ENCODE measurements at regions not wholly inside any gene's neighbourhood (a gene's known extent, or its start where the extent isn't known, plus 50 kb on each side); places are given as distances from the start of the nearest gene placed in this dataset.
"Not testable (repeated sequence)": the region's sequence is repeated elsewhere in the genome, so short reads cannot be mapped to it uniquely, and the experiment has no call there.

DNA sequence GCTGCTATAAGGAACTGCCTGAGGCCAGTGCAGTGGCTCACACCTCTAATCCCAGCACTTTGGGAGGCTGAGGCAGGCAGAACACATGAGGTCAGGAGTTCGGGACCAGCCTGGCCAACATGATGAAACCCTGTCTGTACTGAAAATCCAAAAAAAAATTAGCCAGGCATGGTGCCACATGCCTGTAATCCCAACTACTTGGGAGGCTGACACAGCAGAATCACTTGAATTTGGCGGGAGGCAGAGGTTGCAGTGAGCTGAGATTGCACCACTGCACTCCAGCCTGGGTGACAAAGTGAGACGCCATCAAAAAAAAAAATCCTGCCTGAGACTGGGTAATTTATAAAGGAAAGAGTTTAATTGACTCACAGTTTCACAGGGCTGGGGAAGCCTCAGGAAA lies 247.1 kb upstream of the GHR start:
- TF ChIP-seq, protein P1, sequence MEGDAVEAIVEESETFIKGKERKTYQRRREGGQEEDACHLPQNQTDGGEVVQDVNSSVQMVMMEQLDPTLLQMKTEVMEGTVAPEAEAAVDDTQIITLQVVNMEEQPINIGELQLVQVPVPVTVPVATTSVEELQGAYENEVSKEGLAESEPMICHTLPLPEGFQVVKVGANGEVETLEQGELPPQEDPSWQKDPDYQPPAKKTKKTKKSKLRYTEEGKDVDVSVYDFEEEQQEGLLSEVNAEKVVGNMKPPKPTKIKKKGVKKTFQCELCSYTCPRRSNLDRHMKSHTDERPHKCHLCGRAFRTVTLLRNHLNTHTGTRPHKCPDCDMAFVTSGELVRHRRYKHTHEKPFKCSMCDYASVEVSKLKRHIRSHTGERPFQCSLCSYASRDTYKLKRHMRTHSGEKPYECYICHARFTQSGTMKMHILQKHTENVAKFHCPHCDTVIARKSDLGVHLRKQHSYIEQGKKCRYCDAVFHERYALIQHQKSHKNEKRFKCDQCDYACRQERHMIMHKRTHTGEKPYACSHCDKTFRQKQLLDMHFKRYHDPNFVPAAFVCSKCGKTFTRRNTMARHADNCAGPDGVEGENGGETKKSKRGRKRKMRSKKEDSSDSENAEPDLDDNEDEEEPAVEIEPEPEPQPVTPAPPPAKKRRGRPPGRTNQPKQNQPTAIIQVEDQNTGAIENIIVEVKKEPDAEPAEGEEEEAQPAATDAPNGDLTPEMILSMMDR (IDR thresholded peaks at IDR 0.05; ENCODE audit: low read depth, low read length, missing input control), result not testable (repeated sequence)
- not testable (repeated sequence) for TF ChIP-seq RAD21, YY1, RXRA (IDR thresholded peaks at IDR 0.05)
- TF ChIP-seq, protein P2, sequence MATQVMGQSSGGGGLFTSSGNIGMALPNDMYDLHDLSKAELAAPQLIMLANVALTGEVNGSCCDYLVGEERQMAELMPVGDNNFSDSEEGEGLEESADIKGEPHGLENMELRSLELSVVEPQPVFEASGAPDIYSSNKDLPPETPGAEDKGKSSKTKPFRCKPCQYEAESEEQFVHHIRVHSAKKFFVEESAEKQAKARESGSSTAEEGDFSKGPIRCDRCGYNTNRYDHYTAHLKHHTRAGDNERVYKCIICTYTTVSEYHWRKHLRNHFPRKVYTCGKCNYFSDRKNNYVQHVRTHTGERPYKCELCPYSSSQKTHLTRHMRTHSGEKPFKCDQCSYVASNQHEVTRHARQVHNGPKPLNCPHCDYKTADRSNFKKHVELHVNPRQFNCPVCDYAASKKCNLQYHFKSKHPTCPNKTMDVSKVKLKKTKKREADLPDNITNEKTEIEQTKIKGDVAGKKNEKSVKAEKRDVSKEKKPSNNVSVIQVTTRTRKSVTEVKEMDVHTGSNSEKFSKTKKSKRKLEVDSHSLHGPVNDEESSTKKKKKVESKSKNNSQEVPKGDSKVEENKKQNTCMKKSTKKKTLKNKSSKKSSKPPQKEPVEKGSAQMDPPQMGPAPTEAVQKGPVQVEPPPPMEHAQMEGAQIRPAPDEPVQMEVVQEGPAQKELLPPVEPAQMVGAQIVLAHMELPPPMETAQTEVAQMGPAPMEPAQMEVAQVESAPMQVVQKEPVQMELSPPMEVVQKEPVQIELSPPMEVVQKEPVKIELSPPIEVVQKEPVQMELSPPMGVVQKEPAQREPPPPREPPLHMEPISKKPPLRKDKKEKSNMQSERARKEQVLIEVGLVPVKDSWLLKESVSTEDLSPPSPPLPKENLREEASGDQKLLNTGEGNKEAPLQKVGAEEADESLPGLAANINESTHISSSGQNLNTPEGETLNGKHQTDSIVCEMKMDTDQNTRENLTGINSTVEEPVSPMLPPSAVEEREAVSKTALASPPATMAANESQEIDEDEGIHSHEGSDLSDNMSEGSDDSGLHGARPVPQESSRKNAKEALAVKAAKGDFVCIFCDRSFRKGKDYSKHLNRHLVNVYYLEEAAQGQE (IDR thresholded peaks at IDR 0.05), result not testable (repeated sequence)
- TF ChIP-seq, protein P3, sequence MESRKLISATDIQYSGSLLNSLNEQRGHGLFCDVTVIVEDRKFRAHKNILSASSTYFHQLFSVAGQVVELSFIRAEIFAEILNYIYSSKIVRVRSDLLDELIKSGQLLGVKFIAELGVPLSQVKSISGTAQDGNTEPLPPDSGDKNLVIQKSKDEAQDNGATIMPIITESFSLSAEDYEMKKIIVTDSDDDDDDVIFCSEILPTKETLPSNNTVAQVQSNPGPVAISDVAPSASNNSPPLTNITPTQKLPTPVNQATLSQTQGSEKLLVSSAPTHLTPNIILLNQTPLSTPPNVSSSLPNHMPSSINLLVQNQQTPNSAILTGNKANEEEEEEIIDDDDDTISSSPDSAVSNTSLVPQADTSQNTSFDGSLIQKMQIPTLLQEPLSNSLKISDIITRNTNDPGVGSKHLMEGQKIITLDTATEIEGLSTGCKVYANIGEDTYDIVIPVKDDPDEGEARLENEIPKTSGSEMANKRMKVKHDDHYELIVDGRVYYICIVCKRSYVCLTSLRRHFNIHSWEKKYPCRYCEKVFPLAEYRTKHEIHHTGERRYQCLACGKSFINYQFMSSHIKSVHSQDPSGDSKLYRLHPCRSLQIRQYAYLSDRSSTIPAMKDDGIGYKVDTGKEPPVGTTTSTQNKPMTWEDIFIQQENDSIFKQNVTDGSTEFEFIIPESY (IDR thresholded peaks at IDR 0.05), result not testable (repeated sequence)
- TF ChIP-seq, protein P4, sequence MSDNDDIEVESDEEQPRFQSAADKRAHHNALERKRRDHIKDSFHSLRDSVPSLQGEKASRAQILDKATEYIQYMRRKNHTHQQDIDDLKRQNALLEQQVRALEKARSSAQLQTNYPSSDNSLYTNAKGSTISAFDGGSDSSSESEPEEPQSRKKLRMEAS (IDR thresholded peaks at IDR 0.05), result not testable (repeated sequence)

All from liver (tissue), 3 donors.